PC-3 (cell line): ENCODE measurements at regions not wholly inside any gene's neighbourhood (a gene's known extent, or its start where the extent isn't known, plus 50 kb on each side); places are given as distances from the start of the nearest gene placed in this dataset.

ENCODE experiments used
- ATAC-seq: fragments of 200-7000 bp; cut with Tn5 transposase; 2 replicates; pipeline ENCODE4 v1.9.1; 2020; ENCODE audit warnings: mild to moderate bottlenecking, moderate library complexity
- BruUV-seq: library from RNA; stranded (reverse); fragments of 400-500 nt; replicated peaks from 2 replicates; lab custom pipeline; 2021; lab: Mats Ljungman, UMichigan
- CTCF ChIA-PET: fragments of 300-600 bp; sonication (Branson Sonifier 250); formaldehyde crosslinking; loops from one replicate; lab custom pipeline; 2022; ENCODE audit warnings: antibody characterized with exemption; lab: Charles Lee
- POLR2A ChIA-PET: fragments of 300-600 bp; sonication (Branson Sonifier 250); formaldehyde crosslinking; loops from one replicate; lab custom pipeline; 2022; ENCODE audit warnings: antibody characterized with exemption; ENCODE audit not compliant: unreplicated experiment; lab: Charles Lee
- DNase-seq: peaks from one replicate; pipeline ENCODE4 v3.0.0-alpha.2; 2015
- H2AFZ ChIP-seq: fragments of 300-600 bp; sonication (generic); 2 replicates; pipeline ENCODE4 v1.6.0; 2016; ENCODE audit warnings: antibody characterized with exemption, low read length
- H3F3A ChIP-seq: fragments of 300-600 bp; sonication (generic); one replicate; pipeline ENCODE4 v1.6.0; 2017; ENCODE audit warnings: antibody characterized with exemption, low read length, control low read depth, mild to moderate bottlenecking; ENCODE audit not compliant: unreplicated experiment
- H3K27ac ChIP-seq: fragments of 300-600 bp; sonication (generic); 2 replicates; pipeline ENCODE4 v1.5.1; 2016; ENCODE audit warnings: mild to moderate bottlenecking, low read length
- H3K27me3 ChIP-seq: fragments of 300-600 bp; sonication (generic); 2 replicates; pipeline ENCODE4 v1.6.1; 2016; ENCODE audit warnings: low read length, mixed read lengths
- H3K36me3 ChIP-seq: fragments of 300-600 bp; sonication (generic); 2 replicates; pipeline ENCODE4 v1.6.1; 2016; ENCODE audit warnings: low read depth, mixed run types, low read length, mixed read lengths
- H3K4me1 ChIP-seq: fragments of 300-600 bp; sonication (generic); 2 replicates; pipeline ENCODE4 v1.5.1; 2016; ENCODE audit warnings: low read length; ENCODE audit not compliant: insufficient read depth
- H3K4me2 ChIP-seq: fragments of 300-600 bp; sonication (generic); 2 replicates; pipeline ENCODE4 v1.6.0; 2016; ENCODE audit warnings: low read length
- H3K4me3 ChIP-seq: fragments of 300-600 bp; sonication (generic); 2 replicates; pipeline ENCODE4 v1.5.1; 2016; ENCODE audit warnings: mild to moderate bottlenecking, low read length, mixed read lengths
- H3K79me2 ChIP-seq: fragments of 300-600 bp; sonication (generic); 2 replicates; pipeline ENCODE4 v1.6.1; 2017; ENCODE audit warnings: low read length, mixed read lengths
- H3K9ac ChIP-seq: fragments of 300-600 bp; sonication (generic); 2 replicates; pipeline ENCODE4 v1.6.0; 2016; ENCODE audit warnings: mild to moderate bottlenecking, low read length
- H3K9me2 ChIP-seq: fragments of 300-600 bp; sonication (generic); replicated peaks from 2 replicates; pipeline ENCODE4 v1.6.1; 2016; ENCODE audit warnings: mixed run types, low read length, mixed read lengths
- H3K9me3 ChIP-seq: fragments of 300-600 bp; sonication (generic); 2 replicates; pipeline ENCODE4 v1.6.1; 2016; ENCODE audit warnings: low read length, mixed read lengths
- H4K20me1 ChIP-seq: fragments of 300-600 bp; sonication (generic); 2 replicates; pipeline ENCODE4 v1.6.1; 2016; ENCODE audit warnings: low read length, mixed read lengths
- CTCF ChIP-seq: fragments of 300-600 bp; sonication (generic); conservative IDR thresholded peaks from 2 replicates; pipeline ENCODE4 v1.5.1; 2017; ENCODE audit warnings: antibody characterized with exemption, low read depth, mild to moderate bottlenecking, low read length
- EZH2 ChIP-seq: fragments of 300-600 bp; sonication (generic); IDR thresholded peaks from one replicate; pipeline ENCODE4 v1.6.1; 2017; ENCODE audit warnings: antibody characterized with exemption, mild to moderate bottlenecking, low read length; ENCODE audit not compliant: unreplicated experiment
- EZH2phosphoT487 ChIP-seq: fragments of 300-600 bp; sonication (generic); IDR thresholded peaks from 2 replicates; pipeline ENCODE4 v1.6.1; 2018; ENCODE audit warnings: mild to moderate bottlenecking, antibody characterized with exemption, low read length, borderline replicate concordance
- intact Hi-C: fragments of 100-400 bp; cut with micrococcal nuclease; formaldehyde crosslinking; loops from 2 replicates; pipeline ENCODE4 v1.9.0; 2023

- H2AFZ ChIP-seq = no peak overlapping the region
- H3K4me1 ChIP-seq = no peaks in the 10 kb centered on the region
- CTCF ChIA-PET = no interaction called here
- ATAC-seq = no peak; the same call in 1 of the 2 replicates
- H3K4me2 ChIP-seq = no peak overlapping the region
- no peak overlapping the region for H3K4me3 ChIP-seq
- H3F3A ChIP-seq = no peaks in the 10 kb centered on the region
- POLR2A ChIA-PET = interaction anchor here (0.6 kb wide), 1 partner anchor 28 kb away, joined by 3 read pairs; no protein-coding TSS in a partner anchor
- intact Hi-C loops = no loop called here
- no TSS peak for BruUV-seq
- no peak overlapping the region for H3K27ac ChIP-seq
- H3K27me3 ChIP-seq = no peaks in the 10 kb centered on the region
- no peaks in the 10 kb centered on the region for H3K79me2 ChIP-seq
- H3K9me3 ChIP-seq = no peaks in the 10 kb centered on the region
- DNase-seq = peak; percentile 31
- H4K20me1 ChIP-seq = no peaks in the 10 kb centered on the region
- no peak overlapping the region for H3K9ac ChIP-seq
- H3K9me2 ChIP-seq = no peaks in the 10 kb centered on the region
- H3K36me3 ChIP-seq = no peaks in the 10 kb centered on the region
- TF ChIP-seq EZH2phosphoT487 = no peak
- TF ChIP-seq EZH2 = no peak
- TF ChIP-seq CTCF = no peak
Observed at GRCh38 chr4:127055357-127055756, 577.4 kb upstream of the INTU start.

GRCh38 chr4:127069675-127070074 lies 563.1 kb upstream of the INTU start:
- Histone ChIP-seq H3K79me2 (no peaks in the 10 kb centered on the region), H3F3A (no peaks in the 10 kb centered on the region), H2AFZ (no peak overlapping the region), H3K9ac (no peak overlapping the region), H3K4me2 (no peak overlapping the region), H3K4me3 (no peak overlapping the region), H3K27ac (no peak overlapping the region), H3K9me2 (no peaks in the 10 kb centered on the region), H3K36me3 (no peaks in the 10 kb centered on the region), H3K27me3 (no peaks in the 10 kb centered on the region), H4K20me1 (no peaks in the 10 kb centered on the region), H3K4me1 (no peaks in the 10 kb centered on the region), H3K9me3 (no peaks in the 10 kb centered on the region)
- no peak for DNase-seq
- intact Hi-C loops = no loop called here
- TF ChIP-seq EZH2 (no peak), CTCF (no peak), EZH2phosphoT487 (no peak)
- POLR2A ChIA-PET = no interaction called here
- BruUV-seq = no TSS peak
- no peak for ATAC-seq
- CTCF ChIA-PET = no interaction called here

GRCh38 chr4:127071443-127071842 lies 561.3 kb upstream of the INTU start:
- no peaks in the 10 kb centered on the region for H3K4me1 ChIP-seq
- no peaks in the 10 kb centered on the region for H3K9me3 ChIP-seq
- no peaks in the 10 kb centered on the region for H3K36me3 ChIP-seq
- H3K9me2 ChIP-seq = no peaks in the 10 kb centered on the region
- no peaks in the 10 kb centered on the region for H3K27me3 ChIP-seq
- no peak overlapping the region for H3K9ac ChIP-seq
- H3K4me2 ChIP-seq = no peak overlapping the region
- intact Hi-C loops = no loop called here
- ChIA-PET POLR2A (no interaction called here), CTCF (no interaction called here)
- H2AFZ ChIP-seq = no peak overlapping the region
- no peak for DNase-seq
- H3K79me2 ChIP-seq = no peaks in the 10 kb centered on the region
- no peak overlapping the region for H3K4me3 ChIP-seq
- TF ChIP-seq EZH2 (no peak), CTCF (no peak), EZH2phosphoT487 (no peak)
- no peaks in the 10 kb centered on the region for H4K20me1 ChIP-seq
- no TSS peak for BruUV-seq
- H3K27ac ChIP-seq = no peak overlapping the region
- no peak for ATAC-seq
- H3F3A ChIP-seq = no peaks in the 10 kb centered on the region
